ENCODE measurements at regions not wholly inside any gene's neighbourhood (a gene's known extent, or its start where the extent isn't known, plus 50 kb on each side); places are given as distances from the start of the nearest gene placed in this dataset.

DNA sequence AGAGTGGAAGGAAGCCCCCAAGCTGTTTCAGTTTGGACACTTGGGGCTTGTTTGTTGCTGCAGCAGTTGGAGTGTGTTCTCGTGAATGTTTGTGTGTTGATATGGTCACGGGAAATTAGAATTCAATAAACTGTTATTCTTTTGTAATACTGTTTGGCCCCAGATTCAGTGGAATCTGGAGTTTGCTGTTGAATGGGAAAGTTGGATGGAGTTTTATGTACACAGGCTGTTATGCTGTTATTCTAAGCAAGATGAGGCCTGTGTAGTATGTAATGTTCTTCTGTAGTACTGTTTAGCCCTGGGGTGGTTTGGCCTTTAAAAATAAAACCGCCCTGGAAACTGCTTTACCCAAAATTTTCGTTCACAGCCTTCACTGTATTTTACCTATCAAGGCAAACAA lies 810.4 kb upstream of the HS6ST1 start:
- H3K4me3 ChIP-seq (ENCODE audit: low read depth, low read length): no peak overlapping the region
- H3K9ac ChIP-seq (ENCODE audit: low read depth, low read length): no peak overlapping the region
- no peaks in the 10 kb centered on the region for H3K27me3 ChIP-seq (ENCODE audit: control insufficient read depth, insufficient read depth, low read length)
- no peaks in the 10 kb centered on the region for H3K9me3 ChIP-seq (ENCODE audit: control insufficient read depth, insufficient read depth, low read length)
- H3K36me3 ChIP-seq (ENCODE audit: control insufficient read depth, insufficient read depth, low read length): no peaks in the 10 kb centered on the region
- H3K4me1 ChIP-seq (ENCODE audit: control insufficient read depth, insufficient read depth, low read length): no peaks in the 10 kb centered on the region

DNA sequence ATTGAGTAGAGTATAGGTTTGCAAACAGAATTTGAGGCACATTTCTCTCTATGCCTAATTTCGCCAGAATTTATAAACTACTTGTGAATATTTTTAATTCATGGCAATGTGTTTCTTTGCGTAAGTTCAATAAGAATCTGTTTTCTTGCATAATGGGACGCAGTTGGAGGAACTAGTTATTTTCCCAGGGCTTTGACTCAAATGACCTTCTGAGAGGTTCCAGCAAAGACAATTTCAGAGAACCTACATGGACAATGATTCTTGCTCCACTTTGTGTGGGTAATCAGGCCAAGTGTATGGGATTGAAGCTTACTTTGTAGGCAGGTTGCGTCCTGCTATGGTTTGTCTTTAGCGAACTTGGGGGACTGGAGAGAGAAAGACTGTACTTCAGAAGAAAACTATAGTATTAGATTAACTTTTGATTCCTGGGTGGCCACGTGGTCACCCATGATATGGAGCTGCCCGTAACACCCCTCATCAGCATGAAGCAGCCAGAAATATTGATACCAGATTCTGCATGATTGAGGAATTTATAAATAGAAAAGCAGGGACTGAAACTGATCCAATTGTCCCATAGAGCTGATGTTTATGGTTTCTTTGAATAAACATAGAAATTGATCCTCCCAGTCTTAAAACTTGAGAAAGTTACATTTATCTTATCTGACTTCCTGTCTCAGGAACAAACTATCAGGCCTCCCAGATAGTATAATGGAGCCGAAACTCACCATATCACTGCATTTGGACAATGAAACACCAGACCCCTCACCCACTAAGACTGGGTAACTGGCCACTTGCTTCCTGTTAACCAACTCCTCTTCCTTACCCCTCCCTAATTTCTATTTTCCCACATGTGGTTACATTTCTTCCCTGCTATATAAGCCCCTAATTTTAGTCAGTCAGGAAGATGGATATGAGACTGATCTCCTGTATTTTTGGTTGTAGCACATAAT lies 815.3 kb upstream of the HS6ST1 start:
- Histone ChIP-seq H3K4me3 (ENCODE audit: low read depth, low read length) (no peak overlapping the region), H3K36me3 (ENCODE audit: control insufficient read depth, insufficient read depth, low read length) (no peaks in the 10 kb centered on the region), H3K9ac (ENCODE audit: low read depth, low read length) (no peak overlapping the region), H3K27me3 (ENCODE audit: control insufficient read depth, insufficient read depth, low read length) (no peaks in the 10 kb centered on the region), H3K9me3 (ENCODE audit: control insufficient read depth, insufficient read depth, low read length) (no peaks in the 10 kb centered on the region), H3K4me1 (ENCODE audit: control insufficient read depth, insufficient read depth, low read length) (no peaks in the 10 kb centered on the region)

DNA sequence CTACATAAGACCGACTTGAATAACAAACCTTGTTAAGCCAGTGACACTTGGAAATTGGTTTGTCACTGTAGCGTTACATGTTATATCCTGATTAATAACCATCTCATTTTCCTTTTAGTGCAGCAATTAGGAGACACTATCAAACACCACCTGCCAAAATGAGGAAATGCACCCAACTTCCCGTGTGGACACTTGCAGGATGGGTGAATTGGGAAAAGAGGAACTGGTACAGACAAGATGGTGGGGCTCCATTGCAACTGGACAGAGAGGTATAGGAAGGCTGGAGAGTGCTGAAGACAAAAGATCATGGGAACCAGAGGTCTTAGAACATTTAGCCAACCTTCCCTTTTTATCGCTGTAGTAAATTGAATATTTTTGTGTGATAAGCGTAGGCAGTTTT lies 816.3 kb upstream of the HS6ST1 start:
- Histone ChIP-seq H3K9ac (ENCODE audit: low read depth, low read length) (no peak overlapping the region), H3K4me1 (ENCODE audit: control insufficient read depth, insufficient read depth, low read length) (no peaks in the 10 kb centered on the region), H3K4me3 (ENCODE audit: low read depth, low read length) (no peak overlapping the region), H3K36me3 (ENCODE audit: control insufficient read depth, insufficient read depth, low read length) (no peaks in the 10 kb centered on the region), H3K27me3 (ENCODE audit: control insufficient read depth, insufficient read depth, low read length) (no peaks in the 10 kb centered on the region), H3K9me3 (ENCODE audit: control insufficient read depth, insufficient read depth, low read length) (no peaks in the 10 kb centered on the region)

DNA sequence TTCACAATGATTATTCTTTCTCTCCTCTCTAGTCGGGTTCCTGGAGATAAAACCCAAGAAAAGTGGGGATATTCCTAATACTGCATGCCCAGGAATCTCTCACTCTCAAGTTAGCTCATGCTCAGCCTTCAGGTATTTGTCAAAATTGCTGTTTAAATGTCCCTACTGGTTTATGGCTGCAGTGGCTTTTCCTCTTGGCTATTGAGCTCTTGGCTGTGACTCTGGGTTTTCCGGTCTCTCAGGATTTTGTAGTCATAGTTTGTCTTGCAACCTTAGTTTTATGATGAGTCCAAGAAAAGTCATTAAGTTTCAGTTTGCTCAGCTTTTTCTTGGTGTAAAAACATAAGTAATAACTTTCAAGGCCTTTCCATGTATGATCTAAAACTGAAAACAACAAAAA lies 820.7 kb upstream of the HS6ST1 start:
- Histone ChIP-seq H3K9ac (ENCODE audit: low read depth, low read length) (no peak overlapping the region), H3K27me3 (ENCODE audit: control insufficient read depth, insufficient read depth, low read length) (no peaks in the 10 kb centered on the region), H3K36me3 (ENCODE audit: control insufficient read depth, insufficient read depth, low read length) (no peaks in the 10 kb centered on the region), H3K4me3 (ENCODE audit: low read depth, low read length) (no peak overlapping the region), H3K9me3 (ENCODE audit: control insufficient read depth, insufficient read depth, low read length) (no peaks in the 10 kb centered on the region), H3K4me1 (ENCODE audit: control insufficient read depth, insufficient read depth, low read length) (no peaks in the 10 kb centered on the region)

DNA sequence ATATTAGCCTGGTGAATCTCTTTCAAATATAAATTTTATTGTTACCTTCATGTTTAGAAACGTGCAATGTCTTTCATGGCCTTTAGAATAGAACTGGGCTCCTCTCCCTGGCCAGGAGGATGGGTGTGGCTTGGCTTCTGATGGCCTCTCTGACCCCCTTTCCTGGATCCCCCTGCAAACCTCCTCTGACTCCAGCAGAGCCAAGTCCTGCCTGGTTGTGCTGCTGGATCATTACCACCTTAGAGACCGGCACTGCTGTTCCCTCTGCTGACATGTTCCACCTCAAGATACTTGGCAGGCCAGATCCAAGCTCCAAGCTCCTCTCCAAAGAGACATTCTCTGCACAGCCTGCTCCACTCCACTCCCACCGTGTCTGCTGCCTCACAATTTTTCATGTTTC lies 823.8 kb upstream of the HS6ST1 start:
- H3K9ac ChIP-seq (ENCODE audit: low read depth, low read length): no peak overlapping the region
- no peaks in the 10 kb centered on the region for H3K36me3 ChIP-seq (ENCODE audit: control insufficient read depth, insufficient read depth, low read length)
- no peaks in the 10 kb centered on the region for H3K27me3 ChIP-seq (ENCODE audit: control insufficient read depth, insufficient read depth, low read length)
- no peaks in the 10 kb centered on the region for H3K4me1 ChIP-seq (ENCODE audit: control insufficient read depth, insufficient read depth, low read length)
- H3K4me3 ChIP-seq (ENCODE audit: low read depth, low read length): no peak overlapping the region
- H3K9me3 ChIP-seq (ENCODE audit: control insufficient read depth, insufficient read depth, low read length): no peaks in the 10 kb centered on the region

DNA sequence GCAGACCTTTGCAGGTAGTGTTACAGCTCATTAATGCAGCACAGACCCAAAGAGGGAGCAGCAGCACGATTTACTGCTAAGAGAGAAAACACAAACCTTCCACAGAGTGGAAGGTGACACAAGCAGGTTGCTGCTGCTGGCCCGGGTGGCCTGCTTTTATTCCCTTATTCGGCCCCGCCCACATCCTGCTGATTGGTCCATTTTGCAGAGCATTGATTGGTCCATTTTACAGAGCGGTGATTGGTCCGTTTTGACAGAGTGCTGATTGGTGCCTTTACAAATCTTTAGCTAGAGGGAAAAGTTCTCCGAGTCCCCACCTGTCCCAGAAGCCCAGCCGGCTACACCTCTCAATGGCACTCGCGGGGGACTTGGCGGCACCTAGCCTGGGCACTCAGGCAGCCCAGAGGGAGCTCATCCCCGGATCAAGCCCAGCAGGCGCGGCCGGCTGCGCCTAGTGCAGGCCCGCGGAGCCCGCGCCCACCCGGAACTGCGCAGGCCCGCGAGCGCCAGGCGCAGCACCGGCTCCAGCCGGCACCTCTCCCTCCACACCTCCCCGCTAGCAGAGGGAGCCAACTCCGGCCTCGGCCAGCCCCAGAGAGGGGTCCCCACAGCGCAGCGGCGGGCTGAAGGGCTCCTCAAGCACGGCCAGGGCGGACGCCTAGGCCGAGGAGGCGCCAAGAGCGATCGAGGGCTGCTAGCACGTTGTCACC lies 825.6 kb upstream of the HS6ST1 start:
- no peaks in the 10 kb centered on the region for H3K9me3 ChIP-seq (ENCODE audit: control insufficient read depth, insufficient read depth, low read length)
- H3K4me3 ChIP-seq (ENCODE audit: low read depth, low read length): no peak overlapping the region
- H3K27me3 ChIP-seq (ENCODE audit: control insufficient read depth, insufficient read depth, low read length): no peaks in the 10 kb centered on the region
- no peaks in the 10 kb centered on the region for H3K4me1 ChIP-seq (ENCODE audit: control insufficient read depth, insufficient read depth, low read length)
- no peaks in the 10 kb centered on the region for H3K36me3 ChIP-seq (ENCODE audit: control insufficient read depth, insufficient read depth, low read length)
- no peak overlapping the region for H3K9ac ChIP-seq (ENCODE audit: low read depth, low read length)

DNA sequence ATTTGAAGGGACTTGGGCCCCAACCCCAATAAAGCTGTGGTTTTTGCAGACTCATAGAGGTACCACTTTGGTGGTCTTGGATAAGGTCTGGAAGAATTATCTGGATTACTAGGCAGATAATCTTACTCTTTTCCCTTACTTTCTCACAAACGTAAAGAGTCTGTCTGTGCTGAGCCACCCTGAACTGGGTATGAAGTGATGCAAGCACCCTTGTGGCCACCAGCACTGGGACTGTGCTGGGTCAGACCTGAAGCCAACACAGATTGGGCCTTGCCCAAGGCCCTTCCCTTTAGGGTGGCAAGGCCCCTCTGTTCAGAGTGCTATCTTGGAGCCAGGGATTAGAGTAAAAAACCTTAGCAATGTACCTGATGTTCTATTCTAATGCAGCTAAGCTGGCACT lies 827.0 kb upstream of the RAB6C start:
- Histone ChIP-seq H3K9ac (ENCODE audit: low read depth, low read length) (no peak overlapping the region), H3K9me3 (ENCODE audit: control insufficient read depth, insufficient read depth, low read length) (no peaks in the 10 kb centered on the region), H3K27me3 (ENCODE audit: control insufficient read depth, insufficient read depth, low read length) (no peaks in the 10 kb centered on the region), H3K4me3 (ENCODE audit: low read depth, low read length) (no peak overlapping the region), H3K4me1 (ENCODE audit: control insufficient read depth, insufficient read depth, low read length) (no peaks in the 10 kb centered on the region), H3K36me3 (ENCODE audit: control insufficient read depth, insufficient read depth, low read length) (no peaks in the 10 kb centered on the region)

DNA sequence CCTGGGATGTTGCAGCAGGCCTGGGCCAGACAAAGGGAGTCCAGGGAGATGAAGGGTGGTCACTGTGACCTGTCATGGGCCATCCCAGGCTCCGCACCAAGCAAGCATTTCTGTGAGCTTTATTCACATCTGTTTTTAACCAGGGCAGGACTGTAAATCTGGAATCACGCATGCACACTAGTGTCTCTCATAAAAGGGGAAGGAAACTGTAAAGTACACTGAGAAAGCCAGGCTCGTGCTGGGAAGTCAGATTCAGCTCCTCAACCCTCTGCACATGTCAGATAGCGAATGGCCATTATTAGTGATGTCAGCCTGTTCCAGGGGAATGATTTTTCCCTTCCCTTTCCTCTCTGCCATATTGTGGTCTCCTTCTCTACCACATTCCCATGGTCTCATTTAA lies 818.6 kb upstream of the RAB6C start:
- no peak overlapping the region for H3K4me3 ChIP-seq (ENCODE audit: low read depth, low read length)

DNA sequence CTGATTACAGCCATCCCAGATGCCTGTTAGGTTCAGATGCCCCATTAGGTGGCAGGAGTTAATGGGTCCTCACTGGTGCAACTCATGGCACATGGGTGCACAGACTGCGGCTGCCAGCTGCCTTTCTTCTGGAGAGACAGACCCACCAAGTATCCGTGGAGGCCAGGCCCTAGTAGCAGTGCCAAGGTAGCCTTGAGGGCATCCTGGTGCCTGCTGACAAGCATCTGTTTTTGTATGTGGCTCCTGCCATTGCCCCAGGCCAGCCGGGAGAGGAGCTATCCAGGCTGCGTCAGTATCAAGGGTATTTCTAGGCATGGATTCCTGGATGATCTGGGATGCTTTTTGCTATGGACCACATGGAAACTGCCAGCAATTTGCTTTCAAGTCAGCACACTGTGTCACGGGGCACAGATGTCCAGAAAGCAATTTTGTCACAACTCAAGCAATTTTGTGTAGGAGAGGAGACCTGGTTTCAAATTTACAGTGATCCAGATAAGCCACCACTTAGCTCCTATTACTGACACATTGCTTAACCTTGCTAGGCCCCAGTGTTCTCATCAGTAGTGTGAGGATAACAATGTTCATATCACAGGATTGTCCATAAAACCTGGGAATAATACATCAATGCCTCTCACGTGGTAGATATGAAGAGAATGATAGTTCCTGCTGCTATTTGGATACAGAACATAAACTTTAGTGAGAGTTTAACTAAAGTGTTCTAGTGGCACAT lies 815.1 kb upstream of the RAB6C start:
- H3K4me3 ChIP-seq (ENCODE audit: low read depth, low read length): no peak overlapping the region
- no peak overlapping the region for H3K9ac ChIP-seq (ENCODE audit: low read depth, low read length)

More for the DNA sequence above, 818.6 kb upstream of the RAB6C start:
- no peaks in the 10 kb centered on the region for H3K36me3 ChIP-seq (ENCODE audit: control insufficient read depth, insufficient read depth, low read length)
- no peaks in the 10 kb centered on the region for H3K27me3 ChIP-seq (ENCODE audit: control insufficient read depth, insufficient read depth, low read length)
- no peaks in the 10 kb centered on the region for H3K9me3 ChIP-seq (ENCODE audit: control insufficient read depth, insufficient read depth, low read length)
- H3K4me1 ChIP-seq (ENCODE audit: control insufficient read depth, insufficient read depth, low read length): no peaks in the 10 kb centered on the region
- no peak overlapping the region for H3K9ac ChIP-seq (ENCODE audit: low read depth, low read length)

DNA sequence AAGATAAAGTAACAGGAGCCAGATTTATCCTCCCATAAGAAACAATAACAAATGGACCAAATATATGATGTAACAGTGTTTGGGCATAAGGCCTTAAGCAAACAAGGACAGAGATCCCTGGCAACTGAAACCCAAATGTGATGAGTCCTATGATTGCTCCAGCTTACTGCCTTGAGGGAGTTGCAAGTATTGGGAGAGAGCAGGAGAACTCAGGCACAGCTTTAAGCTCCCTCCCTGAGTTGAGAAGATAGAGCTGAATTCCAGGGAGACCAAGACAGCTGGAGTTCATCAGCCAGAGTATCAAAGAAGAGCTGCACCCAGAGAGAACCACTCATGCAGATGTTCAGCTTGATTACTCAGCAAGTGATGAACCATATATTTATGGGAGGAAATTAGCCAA lies 814.5 kb upstream of the RAB6C start:
- Histone ChIP-seq H3K27me3 (ENCODE audit: control insufficient read depth, insufficient read depth, low read length) (no peaks in the 10 kb centered on the region), H3K9me3 (ENCODE audit: control insufficient read depth, insufficient read depth, low read length) (no peaks in the 10 kb centered on the region), H3K36me3 (ENCODE audit: control insufficient read depth, insufficient read depth, low read length) (no peaks in the 10 kb centered on the region), H3K9ac (ENCODE audit: low read depth, low read length) (no peak overlapping the region), H3K4me3 (ENCODE audit: low read depth, low read length) (no peak overlapping the region), H3K4me1 (ENCODE audit: control insufficient read depth, insufficient read depth, low read length) (no peaks in the 10 kb centered on the region)

More for the DNA sequence above, 815.1 kb upstream of the RAB6C start:
- Histone ChIP-seq H3K9me3 (ENCODE audit: control insufficient read depth, insufficient read depth, low read length) (no peaks in the 10 kb centered on the region), H3K27me3 (ENCODE audit: control insufficient read depth, insufficient read depth, low read length) (no peaks in the 10 kb centered on the region), H3K36me3 (ENCODE audit: control insufficient read depth, insufficient read depth, low read length) (no peaks in the 10 kb centered on the region), H3K4me1 (ENCODE audit: control insufficient read depth, insufficient read depth, low read length) (no peaks in the 10 kb centered on the region)

DNA sequence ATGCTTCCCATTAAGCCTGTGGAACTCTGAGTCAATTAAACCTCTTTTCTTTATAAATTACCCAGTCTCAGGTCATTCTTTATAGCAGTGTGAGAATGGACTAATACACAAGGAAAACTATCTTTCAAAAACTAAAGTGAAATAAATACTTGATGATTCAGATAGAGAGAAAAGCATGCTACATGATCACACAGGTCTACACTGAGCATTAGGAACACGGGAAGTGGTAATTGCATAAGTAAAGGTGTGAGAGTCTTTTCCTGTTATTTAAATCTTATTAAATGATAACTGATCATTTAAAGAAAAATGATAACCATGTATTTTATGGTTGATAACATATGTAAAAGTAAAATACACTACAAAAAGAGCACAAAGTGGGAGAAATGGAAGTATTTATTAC lies 812.0 kb upstream of the RAB6C start:
- no peaks in the 10 kb centered on the region for H3K4me1 ChIP-seq (ENCODE audit: control insufficient read depth, insufficient read depth, low read length)
- H3K36me3 ChIP-seq (ENCODE audit: control insufficient read depth, insufficient read depth, low read length): no peaks in the 10 kb centered on the region
- no peak overlapping the region for H3K9ac ChIP-seq (ENCODE audit: low read depth, low read length)
- H3K9me3 ChIP-seq (ENCODE audit: control insufficient read depth, insufficient read depth, low read length): no peaks in the 10 kb centered on the region
- no peak overlapping the region for H3K4me3 ChIP-seq (ENCODE audit: low read depth, low read length)
- H3K27me3 ChIP-seq (ENCODE audit: control insufficient read depth, insufficient read depth, low read length): no peaks in the 10 kb centered on the region
